SIG-M5 treated with dmso at 0.1 percent for 504 hours (cell line): ENCODE measurements at regions not wholly inside any gene's neighbourhood (a gene's known extent, or its start where the extent isn't known, plus 50 kb on each side); places are given as distances from the start of the nearest gene placed in this dataset.
"Not testable (repeated sequence)": the region's sequence is repeated elsewhere in the genome, so short reads cannot be mapped to it uniquely, and the experiment has no call there.

Source experiments
- DNase-seq: peaks from one replicate; lab custom pipeline; 2025; ENCODE audit not compliant: unreplicated experiment; lab: John Stamatoyannopoulos, UW

DNA sequence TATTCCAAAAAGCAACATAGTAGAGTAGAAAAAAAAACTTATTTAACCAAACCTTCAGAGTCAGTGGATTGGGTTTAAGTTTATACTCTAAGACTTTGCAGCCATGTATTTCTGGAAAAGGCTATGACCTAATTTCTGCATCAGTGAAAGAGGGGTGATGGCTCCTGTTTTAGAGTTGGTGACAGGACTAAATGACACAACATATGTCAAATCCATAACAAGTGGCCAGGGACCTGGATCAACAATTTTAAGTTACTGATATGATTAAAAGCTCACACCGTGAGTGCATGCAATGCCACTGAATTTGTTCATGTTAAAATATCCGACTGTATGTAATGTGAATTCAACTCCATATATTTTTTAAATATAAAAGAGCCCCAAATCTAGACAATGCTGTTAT lies 390.6 kb downstream of the TNS3 start:
- no peak for DNase-seq

DNA sequence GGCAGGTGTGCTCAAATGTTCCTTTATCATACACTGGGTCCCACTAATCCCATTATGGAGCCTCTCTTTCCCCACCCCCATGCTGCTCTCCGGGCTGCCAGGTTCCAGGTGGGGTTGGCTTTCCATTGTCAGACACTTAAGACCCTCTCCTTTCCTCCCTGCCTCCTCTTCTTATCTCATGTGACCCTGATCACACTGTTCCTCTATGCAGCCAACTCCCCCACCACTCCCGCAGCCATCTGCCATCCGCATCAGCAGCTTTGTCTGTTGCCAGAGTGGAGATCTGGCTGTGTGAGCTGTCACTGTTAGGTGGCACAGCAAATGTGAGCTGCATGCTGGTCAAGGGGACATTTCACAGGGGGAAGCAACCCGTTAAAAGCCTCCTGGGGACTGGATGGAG lies 391.4 kb downstream of the TNS3 start:
- DNase-seq, result no peak

DNA sequence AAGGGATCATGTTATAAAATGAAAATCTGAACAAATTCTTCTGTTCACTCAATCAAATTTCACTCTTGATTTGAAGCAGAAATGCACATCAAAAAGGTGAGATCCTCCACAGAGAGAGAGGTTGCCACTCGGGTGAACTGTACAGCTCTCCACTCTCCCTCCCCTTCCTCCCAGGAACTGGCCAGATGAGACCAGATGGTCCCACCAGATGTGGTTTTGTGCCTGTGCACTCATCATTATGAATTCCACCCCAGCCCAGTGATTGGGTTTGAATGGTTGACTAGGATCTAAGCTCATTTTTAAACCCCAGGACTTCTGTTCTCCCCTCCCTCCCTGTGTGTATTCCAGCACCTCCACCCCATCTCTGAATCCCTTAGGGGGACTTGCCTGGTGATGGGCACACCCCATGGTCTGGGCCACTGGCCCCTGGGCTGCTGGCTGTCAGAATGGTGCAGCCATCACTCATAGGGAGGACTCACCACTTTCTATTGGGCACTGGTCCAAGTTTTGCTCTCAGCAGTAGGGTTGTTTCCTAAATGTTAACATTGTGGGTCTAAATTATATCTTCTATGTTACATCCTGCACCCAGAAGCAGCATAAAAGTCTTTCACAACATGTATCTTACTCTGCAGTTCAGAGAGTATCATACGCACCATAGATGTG lies 393.1 kb downstream of the TNS3 start:
- DNase-seq, result no peak

- DNase-seq, result no peak
Observed at GRCh38 chr7:47188136-47188535, 393.8 kb downstream of the TNS3 start.

DNA sequence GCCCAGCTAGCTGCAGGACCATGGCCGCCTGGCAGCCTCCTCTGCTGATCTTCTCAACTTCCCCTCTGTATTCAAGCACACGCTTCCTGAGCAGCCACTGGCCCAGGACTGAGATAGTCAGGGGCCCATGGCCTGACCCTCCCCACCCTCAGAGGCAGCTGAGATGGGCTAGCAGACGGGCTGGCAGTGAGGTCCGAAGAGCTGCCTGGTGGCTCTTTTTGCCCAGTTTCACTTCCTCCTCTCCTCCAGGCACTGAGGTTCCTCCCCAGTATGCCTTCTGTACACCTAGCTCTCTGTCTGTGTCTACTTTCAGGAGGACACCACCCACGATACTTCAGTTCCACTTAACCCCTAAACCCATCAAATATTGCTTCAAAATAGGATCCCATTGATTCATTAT lies 395.6 kb downstream of the TNS3 start:
- peak; percentile 51 for DNase-seq

GRCh38 chr7:47185839-47186238 lies 396.1 kb downstream of the TNS3 start:
- no peak for DNase-seq

- no peak for DNase-seq
Observed at GRCh38 chr7:47185170-47185569, 396.7 kb downstream of the TNS3 start.

DNA sequence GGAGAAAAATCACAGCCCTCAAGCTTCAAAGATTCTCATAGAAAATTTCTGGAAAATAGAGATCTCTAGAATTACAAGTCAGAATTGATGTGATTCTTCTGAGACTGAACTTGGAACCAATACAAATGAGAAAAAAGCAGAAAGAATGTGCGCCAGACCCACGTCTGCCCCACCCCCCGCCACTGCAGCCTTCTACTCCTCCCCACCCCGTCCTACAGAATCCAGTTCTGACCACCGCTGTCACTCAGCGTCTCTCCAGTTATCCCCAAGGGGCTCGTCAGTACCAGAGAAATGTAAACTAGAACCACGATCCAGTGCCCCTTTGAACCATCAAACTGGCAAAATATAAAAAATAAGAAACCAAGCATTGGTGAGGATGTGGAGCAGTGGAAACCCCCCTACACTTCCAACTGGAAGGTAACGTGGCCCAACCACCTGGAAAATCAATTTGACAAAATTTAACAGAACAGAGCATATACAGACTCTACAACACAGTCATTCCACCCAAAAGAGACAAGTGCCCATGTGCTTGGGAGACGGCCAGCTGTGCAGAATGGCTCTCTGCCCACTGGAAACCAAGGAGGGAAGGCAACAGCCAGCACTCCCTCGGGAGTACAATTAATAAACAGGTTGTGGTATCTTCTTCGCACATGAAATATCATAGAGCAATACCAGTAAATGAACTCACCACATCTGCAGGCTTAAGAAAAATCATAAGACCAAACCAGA lies 397.9 kb downstream of the TNS3 start:
- DNase-seq, result no peak

GRCh38 chr7:47181746-47182361 lies 400.1 kb downstream of the TNS3 start:
- no peak for DNase-seq

GRCh38 chr7:47180516-47180826 lies 401.4 kb downstream of the TNS3 start:
- DNase-seq, result no peak

GRCh38 chr7:47179812-47180515 lies 401.9 kb downstream of the TNS3 start:
- peak; percentile 53 for DNase-seq

DNA sequence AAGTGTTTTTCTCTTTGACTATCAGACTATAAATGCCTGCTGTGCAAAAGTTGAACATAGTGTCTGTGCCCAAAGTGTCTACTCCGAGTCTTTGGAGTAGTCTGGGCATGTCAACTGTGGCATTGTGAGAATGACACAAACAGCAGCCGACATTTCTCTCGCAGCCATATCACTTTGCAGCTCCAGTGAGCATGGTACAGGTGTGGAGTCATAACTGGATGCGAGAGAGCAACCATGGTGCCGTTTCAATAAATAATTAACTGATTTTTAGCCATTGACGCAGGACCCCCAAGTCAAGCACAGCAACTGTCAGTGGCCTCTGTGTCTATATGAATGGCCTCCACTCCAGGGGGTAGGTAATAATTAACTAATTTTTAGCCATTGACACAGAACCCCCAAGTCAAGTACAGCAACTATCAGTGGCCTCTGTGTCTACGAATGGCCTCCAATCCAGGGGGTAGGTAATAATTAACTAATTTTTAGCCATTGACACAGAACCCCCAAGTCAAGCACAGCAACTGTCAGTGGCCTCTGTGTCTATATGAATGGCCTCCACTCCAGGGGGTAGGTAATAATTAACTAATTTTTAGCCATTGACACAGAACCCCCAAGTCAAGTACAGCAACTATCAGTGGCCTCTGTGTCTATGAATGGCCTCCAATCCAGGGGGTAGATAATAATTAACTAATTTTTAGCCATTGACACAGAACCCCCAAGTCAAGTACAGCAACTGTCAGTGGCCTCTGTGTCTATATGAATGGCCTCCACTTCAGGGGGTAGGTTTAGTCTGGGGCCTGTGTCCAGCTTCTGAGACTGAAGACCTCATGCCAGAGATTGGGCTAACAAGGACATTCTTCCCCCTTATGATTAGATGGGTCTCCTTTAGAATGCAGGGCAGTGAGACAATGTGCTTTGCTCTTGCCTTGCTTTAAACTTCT lies 409.0 kb downstream of the TNS3 start:
- DNase-seq, result not testable (repeated sequence)

DNA sequence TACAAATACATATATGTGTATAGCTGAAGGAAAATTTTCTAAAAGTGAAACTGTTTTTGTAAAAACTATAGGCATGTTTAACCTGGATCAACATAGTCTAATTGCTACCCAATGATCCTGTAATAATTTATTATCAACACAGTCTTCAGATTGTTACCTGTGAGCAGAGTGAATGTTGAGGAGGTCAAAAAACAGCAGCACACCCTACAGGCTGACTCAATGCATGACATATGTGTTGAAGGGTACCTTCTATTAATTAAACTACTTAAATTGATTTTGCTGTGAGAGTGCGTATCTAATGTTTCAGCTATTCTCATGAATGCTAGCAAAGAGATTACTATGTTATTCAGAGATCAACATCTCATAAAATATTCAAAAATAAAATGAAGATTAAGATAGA lies 411.4 kb downstream of the TNS3 start:
- no peak for DNase-seq

GRCh38 chr7:47154791-47155190 lies 427.1 kb downstream of the TNS3 start:
- DNase-seq, result no peak

DNA sequence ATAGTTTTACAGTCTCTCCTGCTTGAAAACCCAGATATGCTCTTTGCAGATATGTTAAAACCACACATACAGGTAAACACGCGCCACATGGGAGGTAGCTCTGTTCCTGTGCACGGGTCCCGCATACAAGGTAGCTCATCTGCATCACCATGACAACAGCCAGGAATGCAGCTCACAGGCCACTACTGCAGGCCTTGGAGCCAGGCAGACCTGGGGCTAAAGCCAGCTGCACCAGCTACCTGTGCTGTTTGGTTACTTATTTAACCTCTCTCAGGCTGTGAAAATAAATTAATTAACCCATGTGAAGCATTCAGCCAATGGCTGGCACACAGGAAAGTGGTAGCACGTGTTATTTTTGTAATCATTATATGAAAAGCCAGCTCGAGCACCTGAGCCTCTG lies 428.3 kb downstream of the TNS3 start:
- no peak for DNase-seq

- no peak for DNase-seq
Observed at GRCh38 chr7:47153058-47153457, 428.9 kb downstream of the TNS3 start.

GRCh38 chr7:47152307-47152706 lies 429.6 kb downstream of the TNS3 start:
- DNase-seq, result no peak

- no peak for DNase-seq
Observed at GRCh38 chr7:47150497-47151260, 431.2 kb downstream of the TNS3 start.

DNA sequence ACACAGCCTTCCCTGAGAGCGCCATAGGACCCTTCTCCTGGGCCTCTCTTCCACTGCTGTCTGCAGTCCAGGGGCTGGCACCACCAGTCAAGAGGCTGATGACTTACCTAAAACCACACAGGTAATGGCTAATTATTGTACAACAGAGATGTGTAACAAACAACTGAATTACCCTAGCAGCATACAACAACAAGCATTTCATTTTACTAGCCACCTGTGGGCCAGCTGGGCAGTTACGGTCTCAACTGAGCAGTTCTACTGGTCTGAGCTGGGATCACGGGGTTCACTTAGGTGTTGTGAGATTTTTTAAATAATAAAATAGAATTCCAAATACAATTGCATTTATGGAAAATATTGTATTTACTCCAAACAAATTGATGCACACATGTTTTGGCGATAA lies 431.9 kb downstream of the TNS3 start:
- DNase-seq, result no peak

- DNase-seq, result peak; percentile 69
Observed at GRCh38 chr7:47149208-47149839, 432.6 kb downstream of the TNS3 start.
